ENCODE measurements at regions not wholly inside any gene's neighbourhood (a gene's known extent, or its start where the extent isn't known, plus 50 kb on each side); places are given as distances from the start of the nearest gene placed in this dataset.
A peak's percentile ranks its signal among the peaks of the same experiment; 100 is the strongest.
"Not testable (repeated sequence)": the region's sequence is repeated elsewhere in the genome, so short reads cannot be mapped to it uniquely, and the experiment has no call there.

DNA sequence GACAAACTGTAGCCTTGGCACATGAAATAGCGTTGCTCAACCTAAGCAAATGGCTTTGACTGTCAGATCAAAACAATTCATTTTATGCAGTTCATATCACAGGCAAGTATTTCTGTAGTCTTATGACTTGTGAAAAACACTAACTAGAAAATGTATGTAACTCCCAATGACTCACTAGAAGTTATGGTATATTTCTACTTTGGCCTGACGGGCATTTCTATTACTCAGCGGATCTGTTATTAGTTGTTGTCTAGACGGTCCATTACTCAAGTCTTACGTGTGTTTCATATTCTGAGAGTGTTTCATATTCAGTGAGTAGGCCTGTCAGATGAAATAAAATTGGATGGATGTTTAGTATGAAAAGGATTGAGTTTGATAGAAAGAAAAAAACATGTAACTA lies 880.9 kb downstream of the PRIM2 start:
- no peak overlapping the region for H3K4me3 ChIP-seq (ENCODE audit: low read length)
- DNase-seq (ENCODE audit: low read depth), result peak; percentile 87
- TF ChIP-seq, protein P1, sequence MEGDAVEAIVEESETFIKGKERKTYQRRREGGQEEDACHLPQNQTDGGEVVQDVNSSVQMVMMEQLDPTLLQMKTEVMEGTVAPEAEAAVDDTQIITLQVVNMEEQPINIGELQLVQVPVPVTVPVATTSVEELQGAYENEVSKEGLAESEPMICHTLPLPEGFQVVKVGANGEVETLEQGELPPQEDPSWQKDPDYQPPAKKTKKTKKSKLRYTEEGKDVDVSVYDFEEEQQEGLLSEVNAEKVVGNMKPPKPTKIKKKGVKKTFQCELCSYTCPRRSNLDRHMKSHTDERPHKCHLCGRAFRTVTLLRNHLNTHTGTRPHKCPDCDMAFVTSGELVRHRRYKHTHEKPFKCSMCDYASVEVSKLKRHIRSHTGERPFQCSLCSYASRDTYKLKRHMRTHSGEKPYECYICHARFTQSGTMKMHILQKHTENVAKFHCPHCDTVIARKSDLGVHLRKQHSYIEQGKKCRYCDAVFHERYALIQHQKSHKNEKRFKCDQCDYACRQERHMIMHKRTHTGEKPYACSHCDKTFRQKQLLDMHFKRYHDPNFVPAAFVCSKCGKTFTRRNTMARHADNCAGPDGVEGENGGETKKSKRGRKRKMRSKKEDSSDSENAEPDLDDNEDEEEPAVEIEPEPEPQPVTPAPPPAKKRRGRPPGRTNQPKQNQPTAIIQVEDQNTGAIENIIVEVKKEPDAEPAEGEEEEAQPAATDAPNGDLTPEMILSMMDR (IDR thresholded peaks at IDR 0.05; ENCODE audit: insufficient read depth, low read depth, low read length, missing control alignments), result no peak

GRCh38 chr6:58237124-58237523 lies 919.7 kb downstream of the PRIM2 start:
- not testable (repeated sequence) for H3K4me3 ChIP-seq (ENCODE audit: low read length)
- peak; percentile 52 for DNase-seq (ENCODE audit: low read depth)

DNA sequence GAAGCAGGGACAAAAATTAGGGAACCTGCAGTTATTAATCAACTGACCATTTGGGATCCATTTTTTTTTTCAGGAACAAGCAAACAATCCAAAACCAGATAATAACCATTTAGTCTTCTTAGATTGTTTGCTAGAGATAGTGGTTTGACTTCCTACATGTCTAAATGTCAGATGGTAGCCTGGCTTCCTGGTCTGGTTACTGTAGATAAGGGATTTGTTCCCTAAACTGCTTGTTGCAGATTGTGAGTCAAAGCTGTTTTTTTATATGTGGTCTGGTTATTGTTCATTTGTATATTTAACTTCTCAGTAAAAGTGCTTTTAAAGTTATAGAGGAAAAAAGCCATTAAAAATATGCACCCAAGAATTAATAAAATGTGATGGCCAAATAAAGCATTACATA lies 921.0 kb downstream of the PRIM2 start:
- not testable (repeated sequence) for H3K4me3 ChIP-seq (ENCODE audit: low read length); DNase-seq (ENCODE audit: low read depth)

- not testable (repeated sequence) for H3K4me3 ChIP-seq (ENCODE audit: low read length); DNase-seq (ENCODE audit: low read depth)
These were observed 940.2 kb downstream of the PRIM2 start for GRCh38 chr6:58257625-58258024.

DNA sequence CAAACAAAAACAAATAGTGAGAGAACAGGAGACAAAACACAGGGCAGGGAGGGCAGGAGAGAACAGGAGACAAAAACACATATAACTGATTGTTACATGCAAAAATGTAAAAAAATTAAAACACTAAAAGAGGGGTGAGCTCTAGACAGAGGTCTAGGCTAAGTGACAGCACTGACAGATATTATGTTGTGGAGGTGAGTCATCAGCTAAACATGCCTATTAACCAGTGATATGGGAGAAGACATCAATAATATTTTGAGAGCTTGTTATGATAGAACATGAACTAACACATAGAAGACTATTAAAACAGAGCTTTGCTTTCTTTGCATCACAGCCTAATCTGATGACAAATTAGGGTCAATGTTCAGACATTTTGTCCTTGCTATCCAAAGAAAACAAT lies 972.7 kb downstream of the PRIM2 start:
- TF ChIP-seq, protein P1 (IDR thresholded peaks at IDR 0.05; ENCODE audit: insufficient read depth, low read depth, low read length, missing control alignments), result no peak
- peak; percentile 4 for DNase-seq (ENCODE audit: low read depth)
- no peak overlapping the region for H3K4me3 ChIP-seq (ENCODE audit: low read length)

DNA sequence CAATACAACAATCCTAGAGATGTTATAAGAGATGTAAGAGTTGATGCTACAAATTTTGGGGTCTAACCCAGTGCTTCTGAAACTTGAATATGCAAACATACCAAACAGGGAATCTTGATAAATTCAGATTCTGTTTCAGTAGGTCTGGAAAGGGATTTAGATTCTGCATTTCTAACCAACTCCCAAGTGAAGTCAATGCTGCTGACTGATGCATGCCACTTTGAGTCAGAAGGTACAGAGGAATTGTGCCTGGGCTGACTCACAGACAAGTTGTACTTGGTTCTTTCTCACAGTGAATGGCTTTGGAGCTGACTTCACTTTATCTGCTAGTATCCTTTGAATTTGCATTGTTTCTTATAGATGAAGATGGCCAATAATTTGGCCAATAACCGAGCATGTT lies 973.9 kb downstream of the PRIM2 start:
- H3K4me3 ChIP-seq (ENCODE audit: low read length), result not testable (repeated sequence)
- DNase-seq (ENCODE audit: low read depth), result peak; percentile 53

DNA sequence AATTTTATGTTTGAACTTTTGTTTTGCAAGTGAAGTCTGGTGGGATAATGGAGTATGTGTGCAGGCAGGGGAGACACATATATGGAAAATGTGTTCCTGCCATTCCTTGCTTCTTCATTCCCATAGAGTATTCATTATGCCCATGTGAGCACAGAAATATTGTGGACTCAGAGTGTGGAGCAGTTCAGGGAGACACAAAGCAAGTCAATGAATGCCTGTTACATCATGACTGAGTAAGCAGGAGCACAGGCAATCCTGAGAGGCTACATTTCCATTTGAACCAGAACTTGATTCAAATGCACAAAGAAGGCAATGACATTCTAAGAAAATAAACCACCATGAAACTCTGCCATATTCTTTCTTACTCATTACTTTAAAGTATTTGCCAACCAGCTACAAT lies 990.5 kb downstream of the PRIM2 start:
- DNase-seq (ENCODE audit: low read depth); H3K4me3 ChIP-seq (ENCODE audit: low read length): not testable (repeated sequence)

- not testable (repeated sequence) for DNase-seq (ENCODE audit: low read depth); H3K4me3 ChIP-seq (ENCODE audit: low read length)
These were observed 1014.7 kb downstream of the PRIM2 start for GRCh38 chr6:58332108-58332507.

- not testable (repeated sequence) for DNase-seq (ENCODE audit: low read depth); H3K4me3 ChIP-seq (ENCODE audit: low read length)
These were observed 1024.9 kb downstream of the PRIM2 start for GRCh38 chr6:58342287-58342686.

GRCh38 chr6:58347534-58347933 lies 1030.1 kb downstream of the PRIM2 start:
- not testable (repeated sequence) for DNase-seq (ENCODE audit: low read depth); H3K4me3 ChIP-seq (ENCODE audit: low read length)

- peak; percentile 0 for DNase-seq (ENCODE audit: low read depth)
- not testable (repeated sequence) for H3K4me3 ChIP-seq (ENCODE audit: low read length)
These were observed 1034.2 kb downstream of the PRIM2 start for GRCh38 chr6:58351619-58352018.

DNA sequence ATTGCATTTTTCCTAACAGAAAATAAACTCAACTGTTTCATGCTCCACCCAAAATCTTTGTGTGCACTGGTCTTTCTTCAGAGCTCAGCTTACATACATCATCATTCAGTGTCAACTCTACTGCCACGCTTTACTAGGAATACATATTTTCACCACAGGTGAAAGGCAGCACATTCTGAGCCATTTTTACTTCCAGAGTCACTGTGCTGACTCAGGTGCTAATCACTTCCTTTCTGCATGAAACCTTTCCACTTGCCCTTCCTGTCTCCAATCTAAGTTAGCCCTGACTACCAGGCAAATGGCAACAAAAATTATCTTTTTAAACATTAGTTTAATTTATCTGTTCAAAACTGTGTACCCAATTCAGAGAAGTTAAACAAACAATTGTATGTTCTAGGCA lies 1041.0 kb downstream of the PRIM2 start:
- peak; percentile 70 for DNase-seq (ENCODE audit: low read depth)

GRCh38 chr6:58365856-58366255 lies 1048.4 kb downstream of the PRIM2 start:
- DNase-seq (ENCODE audit: low read depth); H3K4me3 ChIP-seq (ENCODE audit: low read length): not testable (repeated sequence)

More for the DNA sequence above, 1041.0 kb downstream of the PRIM2 start:
- not testable (repeated sequence) for H3K4me3 ChIP-seq (ENCODE audit: low read length)

DNA sequence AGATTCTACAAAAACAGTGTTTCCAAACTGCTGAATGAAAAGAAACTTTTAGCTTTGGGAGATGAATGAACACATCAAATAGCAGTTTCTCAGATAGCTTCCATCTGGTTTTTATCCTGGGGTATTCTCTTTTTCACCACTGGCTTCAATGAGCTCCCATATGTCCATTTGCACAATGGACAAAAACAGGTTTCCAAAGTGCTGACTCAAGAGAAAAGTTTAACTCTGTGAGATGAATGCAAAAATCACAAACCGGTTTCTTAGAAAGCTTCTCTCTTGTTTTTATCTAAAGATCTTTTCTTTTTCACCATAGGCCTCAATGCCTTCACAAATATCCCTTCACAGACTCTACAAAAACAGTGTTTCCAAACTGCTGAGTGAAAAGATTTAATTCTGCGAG lies 1089.2 kb downstream of the PRIM2 start:
- not testable (repeated sequence) for H3K4me3 ChIP-seq (ENCODE audit: low read length); DNase-seq (ENCODE audit: low read depth)
